Nucleus accumbens (tissue), 56 donors: ENCODE measurements at regions not wholly inside any gene's neighbourhood (a gene's known extent, or its start where the extent isn't known, plus 50 kb on each side); places are given as distances from the start of the nearest gene placed in this dataset.
"Not testable (repeated sequence)": the region's sequence is repeated elsewhere in the genome, so short reads cannot be mapped to it uniquely, and the experiment has no call there.

Source experiments
- DNase-seq, 56 donors: peaks; one replicate each; lab custom pipeline; 2025; lab: John Stamatoyannopoulos, UW

DNA sequence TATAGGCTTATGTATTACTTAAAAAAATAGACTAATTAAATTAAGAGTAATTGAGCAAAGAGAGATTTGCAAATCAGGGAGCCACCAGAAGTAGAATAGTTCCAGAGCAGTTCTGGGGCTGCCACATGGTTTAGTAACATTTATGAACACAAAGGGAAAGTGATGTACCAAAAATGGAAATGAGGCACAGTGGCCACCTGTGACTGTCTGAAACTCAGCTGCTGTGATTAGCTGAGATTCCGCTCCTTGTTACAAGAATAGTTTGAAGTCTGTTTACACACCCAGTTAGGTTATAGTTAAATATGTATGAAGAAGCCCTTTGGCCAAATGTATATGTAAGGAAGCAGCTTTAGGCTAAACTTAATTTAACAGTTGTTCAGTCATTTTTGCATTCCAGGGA is 901.5 kb upstream of the CHORDC1 start:
- no peak for DNase-seq

DNA sequence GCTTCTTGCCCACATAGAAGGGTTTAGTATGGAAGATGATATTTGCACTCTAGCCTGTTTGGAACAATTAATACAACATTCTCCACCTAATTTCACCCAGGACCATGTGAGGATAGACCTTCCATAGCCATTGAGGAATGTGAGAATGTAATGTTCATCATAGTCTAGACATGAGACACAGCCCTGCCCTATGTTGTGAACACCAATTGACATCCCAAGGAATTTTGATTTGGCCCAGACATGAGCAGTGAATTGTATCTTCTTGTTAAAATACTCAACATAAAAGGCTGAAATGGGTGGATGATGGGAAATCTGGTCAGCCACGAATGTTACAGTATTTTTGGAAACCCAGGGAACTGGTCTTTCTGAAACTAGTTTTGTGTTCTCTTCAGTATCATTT is 892.3 kb upstream of the CHORDC1 start:
- no peak for DNase-seq

- DNase-seq: no peak
Observed at GRCh38 chr11:91104237-91104636, 881.4 kb upstream of the CHORDC1 start.

DNA sequence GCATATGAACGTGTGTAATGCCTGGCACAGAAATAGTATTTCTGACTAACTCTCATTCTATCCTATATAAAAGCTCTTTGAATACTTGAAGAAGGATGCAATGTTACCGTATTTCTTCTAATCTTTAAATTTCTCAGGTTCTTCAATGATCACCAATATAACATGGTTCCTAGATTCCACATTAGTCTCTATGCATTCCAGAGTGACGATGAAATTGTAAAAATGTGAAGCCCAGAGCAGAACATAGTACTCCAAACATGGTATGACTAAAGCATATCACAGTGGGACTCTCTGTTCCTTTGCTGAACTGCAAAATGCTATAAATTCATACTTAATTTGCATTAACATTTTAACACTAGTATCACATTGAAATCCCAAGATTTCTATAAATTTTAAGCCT is 877.6 kb upstream of the CHORDC1 start:
- no peak for DNase-seq

- DNase-seq: no peak
Observed at GRCh38 chr11:91097083-91097482, 874.2 kb upstream of the CHORDC1 start.

- no peak for DNase-seq
Observed at GRCh38 chr11:91093141-91093540, 870.3 kb upstream of the CHORDC1 start.

GRCh38 chr11:91091563-91091962 is 868.7 kb upstream of the CHORDC1 start:
- DNase-seq: no peak

- no peak for DNase-seq
Observed at GRCh38 chr11:91086028-91086427, 863.2 kb upstream of the CHORDC1 start.

DNA sequence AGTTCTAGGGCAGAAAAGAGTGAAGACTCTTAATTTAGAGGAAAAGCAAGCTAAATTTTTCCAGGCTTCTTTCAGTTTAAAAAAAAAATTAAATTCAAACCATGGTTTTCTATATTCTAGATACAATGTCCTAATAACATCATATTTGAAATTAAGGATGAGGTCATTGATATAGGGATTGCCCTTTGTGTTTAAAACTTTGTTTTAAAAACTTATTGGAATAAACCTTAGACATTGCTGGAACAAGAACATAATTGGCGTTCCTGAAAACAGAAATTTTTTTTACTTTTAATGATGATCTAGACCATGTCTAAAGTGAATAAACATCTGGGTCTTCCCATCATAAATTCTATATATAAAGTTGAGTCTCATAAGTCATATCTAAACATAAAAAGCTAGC is 859.4 kb upstream of the CHORDC1 start:
- DNase-seq: no peak

DNA sequence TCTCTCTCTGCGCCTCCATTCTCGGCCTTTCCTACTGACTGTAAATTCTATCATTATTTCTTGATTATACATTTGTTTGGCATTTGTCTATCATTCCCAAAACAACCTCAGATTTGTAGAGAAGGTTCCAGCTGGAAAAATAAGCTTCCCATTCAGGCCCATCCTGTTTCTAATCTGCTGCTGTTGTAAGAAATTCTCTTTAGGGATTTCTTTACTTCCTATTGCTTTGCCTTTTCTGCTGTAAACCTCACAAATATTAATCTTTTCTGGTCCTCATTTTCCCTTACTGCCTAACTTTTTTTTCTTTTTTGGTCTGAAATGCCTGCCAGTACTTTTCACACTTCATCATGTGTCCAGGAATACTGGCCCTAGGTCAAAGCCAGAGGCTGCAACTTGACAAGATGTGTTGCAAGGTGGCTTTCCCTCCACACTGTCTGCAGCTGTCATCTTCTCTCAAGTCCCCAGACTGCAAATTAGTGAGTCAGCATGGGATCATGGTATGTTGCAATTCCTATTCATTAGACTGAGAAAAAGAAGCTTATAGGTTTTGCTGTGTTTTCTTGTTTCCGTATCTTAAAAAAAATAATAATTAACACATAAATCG is 858.7 kb upstream of the CHORDC1 start:
- no peak for DNase-seq

DNA sequence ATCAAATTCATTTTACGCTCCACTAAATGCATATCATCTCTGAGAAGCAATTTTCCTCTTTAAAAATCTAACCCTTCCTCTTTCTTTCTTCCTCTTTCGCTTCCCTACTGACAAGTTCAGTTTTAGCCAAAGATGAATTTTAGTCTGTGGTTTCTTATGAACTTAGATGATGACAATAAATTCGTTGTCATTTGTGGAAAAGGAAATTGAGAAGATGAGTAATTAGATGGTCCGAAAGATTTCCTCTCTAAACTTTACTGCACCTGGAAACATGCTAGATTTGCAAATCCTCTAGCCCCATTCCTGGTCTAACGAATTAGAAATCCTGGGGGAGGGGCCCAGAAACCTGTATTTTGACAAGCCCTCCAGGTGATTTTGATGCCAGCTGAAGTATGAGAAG is 855.4 kb upstream of the CHORDC1 start:
- DNase-seq: no peak

GRCh38 chr11:91075032-91075695 is 852.3 kb upstream of the CHORDC1 start:
- DNase-seq: no peak

DNA sequence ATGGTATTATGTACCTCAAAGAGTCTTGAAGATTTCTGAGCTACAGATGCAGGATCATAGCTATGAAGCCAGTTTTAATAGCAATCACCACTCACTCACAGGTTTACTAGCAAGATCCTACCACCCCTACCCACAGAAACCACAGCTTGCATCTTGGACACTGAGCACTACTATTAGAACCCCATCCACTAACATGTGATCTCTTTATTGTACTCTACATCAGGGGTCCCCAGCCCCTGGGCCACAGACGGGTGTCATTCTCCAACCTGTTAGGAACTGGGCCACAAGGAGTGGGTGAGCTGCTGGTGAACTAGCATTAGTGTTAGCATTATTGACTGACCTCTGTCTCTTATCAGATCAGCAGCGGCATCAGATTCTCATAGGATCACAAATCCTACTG is 844.8 kb upstream of the CHORDC1 start:
- no peak for DNase-seq

DNA sequence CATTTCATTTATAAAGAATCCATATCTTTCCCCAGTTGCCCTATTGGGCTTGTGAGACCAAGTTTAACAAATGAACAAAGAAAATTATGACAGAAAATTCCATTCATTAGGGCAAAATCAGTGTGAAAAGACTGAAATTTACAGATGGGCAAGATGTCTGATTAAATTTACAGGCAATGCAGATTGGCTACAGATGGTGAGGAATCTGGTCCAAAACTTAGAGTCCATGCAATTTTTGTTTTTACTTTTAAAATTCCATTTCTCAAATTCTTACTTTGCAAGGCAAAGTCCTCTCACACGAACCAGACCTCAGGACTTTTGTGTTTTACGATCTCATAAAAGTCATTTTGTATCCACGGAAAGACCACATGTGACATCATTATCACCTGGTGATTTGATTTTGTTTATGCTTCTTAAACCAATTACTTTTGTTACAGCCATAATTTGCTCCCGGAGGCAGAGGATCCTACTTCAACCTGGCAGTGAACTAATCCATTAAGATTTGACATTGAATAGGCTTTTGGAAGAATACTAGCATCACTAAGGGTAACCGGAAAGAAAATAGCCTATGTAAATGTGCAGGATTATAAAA is 843.7 kb upstream of the CHORDC1 start:
- no peak for DNase-seq

- not testable (repeated sequence) for DNase-seq
Observed at GRCh38 chr11:91063399-91063798, 840.5 kb upstream of the CHORDC1 start.

DNA sequence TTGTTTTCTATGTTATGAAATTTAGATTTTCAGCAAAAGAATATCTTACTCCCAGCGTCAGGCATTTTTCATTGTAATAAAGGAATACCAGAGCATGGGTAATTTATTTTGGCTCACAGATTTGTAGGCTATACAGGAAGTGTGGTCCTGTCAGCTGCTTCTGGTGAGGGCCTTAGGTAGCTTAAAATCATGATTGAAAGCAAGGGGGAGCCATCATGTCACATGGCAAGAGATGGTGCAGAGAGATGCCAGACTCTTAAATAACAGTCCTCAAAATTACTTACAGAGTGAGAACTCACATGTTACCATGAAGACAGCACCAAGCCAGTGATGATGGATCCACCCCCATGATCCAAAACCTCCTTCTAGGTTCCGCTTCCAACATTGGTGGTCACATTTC is 825.0 kb upstream of the CHORDC1 start:
- no peak for DNase-seq

GRCh38 chr11:91046261-91046660 is 823.4 kb upstream of the CHORDC1 start:
- DNase-seq: no peak

DNA sequence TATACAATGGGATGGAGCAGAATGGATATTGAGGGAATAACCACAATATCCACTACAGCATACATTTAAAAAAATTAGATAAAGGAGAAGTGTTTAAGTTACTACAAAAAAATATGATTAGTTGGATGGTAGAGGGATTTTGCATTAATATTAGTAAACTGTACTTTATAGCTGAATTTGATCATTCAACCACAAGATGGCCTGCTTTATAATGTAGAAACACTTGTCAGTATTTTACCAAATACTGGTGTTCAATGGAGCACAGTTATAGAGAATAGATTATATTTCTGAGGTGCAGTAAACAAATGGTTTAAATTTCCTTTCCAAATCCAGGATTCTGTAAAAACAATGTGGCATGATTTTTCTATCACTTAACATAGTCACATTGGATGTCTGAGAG is 818.8 kb upstream of the CHORDC1 start:
- no peak for DNase-seq

GRCh38 chr11:91023731-91024130 is 800.9 kb upstream of the CHORDC1 start:
- no peak for DNase-seq

- no peak for DNase-seq
Observed at GRCh38 chr11:91011503-91011902, 788.7 kb upstream of the CHORDC1 start.

DNA sequence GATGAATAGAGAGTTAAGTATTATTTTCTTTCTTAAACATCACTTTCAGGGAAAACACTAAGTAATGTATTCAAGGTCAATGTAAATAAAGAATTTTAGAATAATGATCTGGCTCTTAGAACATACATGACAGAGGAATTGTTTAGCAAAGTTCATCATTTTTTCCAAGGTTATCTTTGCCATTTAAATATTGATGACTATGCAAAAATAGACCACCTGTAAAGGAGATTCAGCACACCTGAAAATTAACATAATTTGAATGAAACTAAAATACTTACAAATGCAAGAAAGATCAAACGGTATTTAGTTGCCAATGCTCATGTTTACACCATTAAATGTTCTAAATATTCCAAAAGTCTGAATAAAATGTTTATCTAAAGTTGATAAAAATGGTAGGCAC is 782.6 kb upstream of the CHORDC1 start:
- DNase-seq: no peak

- DNase-seq: no peak
Observed at GRCh38 chr11:90997241-90997640, 774.4 kb upstream of the CHORDC1 start.
